ENCODE measurements at regions not wholly inside any gene's neighbourhood (a gene's known extent, or its start where the extent isn't known, plus 50 kb on each side); places are given as distances from the start of the nearest gene placed in this dataset.

GRCh38 chr6:139763468-139764210 lies 389.2 kb upstream of the CITED2 start:
- Mint-ChIP-seq H3K4me1 (ENCODE audit: low read depth, unreplicated experiment) (peaks cover 41% of the 10 kb centered on the region), H3K27ac (ENCODE audit: unreplicated experiment) (peak overlapping the region; percentile 78)
- intact Hi-C loops (cut with micrococcal nuclease; ENCODE audit: unreplicated experiment): loop anchor here (1.0 to 5.0 kb wide), 3 partner anchors 10 to 106 kb away; no protein-coding TSS in a partner anchor

GRCh38 chr6:139762587-139763031 lies 388.2 kb upstream of the CITED2 start:
- H3K9me3 ChIP-seq: no peaks in the 10 kb centered on the region
- TF ChIP-seq, protein P1, sequence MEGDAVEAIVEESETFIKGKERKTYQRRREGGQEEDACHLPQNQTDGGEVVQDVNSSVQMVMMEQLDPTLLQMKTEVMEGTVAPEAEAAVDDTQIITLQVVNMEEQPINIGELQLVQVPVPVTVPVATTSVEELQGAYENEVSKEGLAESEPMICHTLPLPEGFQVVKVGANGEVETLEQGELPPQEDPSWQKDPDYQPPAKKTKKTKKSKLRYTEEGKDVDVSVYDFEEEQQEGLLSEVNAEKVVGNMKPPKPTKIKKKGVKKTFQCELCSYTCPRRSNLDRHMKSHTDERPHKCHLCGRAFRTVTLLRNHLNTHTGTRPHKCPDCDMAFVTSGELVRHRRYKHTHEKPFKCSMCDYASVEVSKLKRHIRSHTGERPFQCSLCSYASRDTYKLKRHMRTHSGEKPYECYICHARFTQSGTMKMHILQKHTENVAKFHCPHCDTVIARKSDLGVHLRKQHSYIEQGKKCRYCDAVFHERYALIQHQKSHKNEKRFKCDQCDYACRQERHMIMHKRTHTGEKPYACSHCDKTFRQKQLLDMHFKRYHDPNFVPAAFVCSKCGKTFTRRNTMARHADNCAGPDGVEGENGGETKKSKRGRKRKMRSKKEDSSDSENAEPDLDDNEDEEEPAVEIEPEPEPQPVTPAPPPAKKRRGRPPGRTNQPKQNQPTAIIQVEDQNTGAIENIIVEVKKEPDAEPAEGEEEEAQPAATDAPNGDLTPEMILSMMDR (IDR thresholded peaks at IDR 0.05; ENCODE audit: insufficient read depth in 1 of 2, low read depth in 1 of 2, low read length in 1 of 2, severe bottlenecking in 1 of 2, unreplicated experiment in 1 of 2): no peak
- POLR2A ChIA-PET: no interaction called here
- CTCF ChIA-PET: no interaction called here
- no peaks in the 10 kb centered on the region for H3K27me3 ChIP-seq (replicated peaks; ENCODE audit: control insufficient read depth, insufficient read depth, low read length)
- intact Hi-C loops (cut with micrococcal nuclease; ENCODE audit: unreplicated experiment): loop anchor here (5.0 kb wide), 1 partner anchor 105 kb away; no protein-coding TSS in a partner anchor
- H3K27me3 Mint-ChIP-seq (ENCODE audit: insufficient read depth, unreplicated experiment): no peaks in the 10 kb centered on the region
- H3K36me3 ChIP-seq (ENCODE audit: control insufficient read depth, insufficient read depth, low read length): no peaks in the 10 kb centered on the region
- peaks cover 47% of the 10 kb centered on the region for H3K4me1 ChIP-seq
- no peaks in the 10 kb centered on the region for H3K9me3 Mint-ChIP-seq (ENCODE audit: unreplicated experiment)
- no peak for DNase-seq
- H3K4me3 ChIP-seq (ENCODE audit: low read depth, low read length): no peak overlapping the region
- no TSS peak for BruUV-seq (replicated peaks)
- H3K27ac Mint-ChIP-seq (ENCODE audit: unreplicated experiment): no peak overlapping the region
- peaks cover 31% of the 10 kb centered on the region for H3K4me1 Mint-ChIP-seq (ENCODE audit: low read depth, unreplicated experiment)
- no peak overlapping the region for H3K4me3 Mint-ChIP-seq (ENCODE audit: unreplicated experiment)
- H3K36me3 Mint-ChIP-seq (ENCODE audit: insufficient read depth, unreplicated experiment): no peaks in the 10 kb centered on the region

More at GRCh38 chr6:139763468-139764210, 389.2 kb upstream of the CITED2 start:
- ChIA-PET CTCF (no interaction called here), POLR2A (no interaction called here)
- Mint-ChIP-seq H3K36me3 (ENCODE audit: insufficient read depth, unreplicated experiment) (no peaks in the 10 kb centered on the region), H3K9me3 (ENCODE audit: unreplicated experiment) (no peaks in the 10 kb centered on the region), H3K27me3 (ENCODE audit: insufficient read depth, unreplicated experiment) (no peaks in the 10 kb centered on the region), H3K4me3 (ENCODE audit: unreplicated experiment) (no peak overlapping the region)
- Histone ChIP-seq H3K27me3 (replicated peaks; ENCODE audit: control insufficient read depth, insufficient read depth, low read length) (no peaks in the 10 kb centered on the region), H3K4me3 (ENCODE audit: low read depth, low read length) (no peak overlapping the region), H3K9me3 (no peaks in the 10 kb centered on the region), H3K36me3 (ENCODE audit: control insufficient read depth, insufficient read depth, low read length) (no peaks in the 10 kb centered on the region), H3K4me1 (peaks cover 51% of the 10 kb centered on the region)
- DNase-seq: no peak
- no TSS peak for BruUV-seq (replicated peaks)
- TF ChIP-seq, protein P1 (IDR thresholded peaks at IDR 0.05; ENCODE audit: insufficient read depth in 1 of 2, low read depth in 1 of 2, low read length in 1 of 2, severe bottlenecking in 1 of 2, unreplicated experiment in 1 of 2): no peak

- POLR2A ChIA-PET: no interaction called here
- Mint-ChIP-seq H3K36me3 (ENCODE audit: insufficient read depth, unreplicated experiment) (no peaks in the 10 kb centered on the region), H3K9me3 (ENCODE audit: unreplicated experiment) (no peaks in the 10 kb centered on the region), H3K27me3 (ENCODE audit: insufficient read depth, unreplicated experiment) (no peaks in the 10 kb centered on the region), H3K27ac (ENCODE audit: unreplicated experiment) (no peak overlapping the region), H3K4me3 (ENCODE audit: unreplicated experiment) (no peak overlapping the region), H3K4me1 (ENCODE audit: low read depth, unreplicated experiment) (peaks cover 20% of the 10 kb centered on the region)
- no peaks in the 10 kb centered on the region for H3K27me3 ChIP-seq (replicated peaks; ENCODE audit: control insufficient read depth, insufficient read depth, low read length)
- H3K4me3 ChIP-seq (ENCODE audit: low read depth, low read length): no peak overlapping the region
- BruUV-seq (replicated peaks): no TSS peak
- no peak for DNase-seq
- no peaks in the 10 kb centered on the region for H3K36me3 ChIP-seq (ENCODE audit: control insufficient read depth, insufficient read depth, low read length)
- peaks cover 44% of the 10 kb centered on the region for H3K4me1 ChIP-seq
- H3K9me3 ChIP-seq: no peaks in the 10 kb centered on the region
- TF ChIP-seq, protein P1 (IDR thresholded peaks at IDR 0.05; ENCODE audit: insufficient read depth in 1 of 2, low read depth in 1 of 2, low read length in 1 of 2, severe bottlenecking in 1 of 2, unreplicated experiment in 1 of 2): no peak
- intact Hi-C loops (cut with micrococcal nuclease; ENCODE audit: unreplicated experiment): loop anchor here (5.0 kb wide), 1 partner anchor 103 kb away; no protein-coding TSS in a partner anchor
- CTCF ChIA-PET: no interaction called here
Measured at GRCh38 chr6:139760128-139760527, 385.7 kb upstream of the CITED2 start.
